GM18502 (cell line): ENCODE measurements at regions not wholly inside any gene's neighbourhood (a gene's known extent, or its start where the extent isn't known, plus 50 kb on each side); places are given as distances from the start of the nearest gene placed in this dataset.

Experiments used
- ATAC-seq: cut with Tn5 transposase; IDR thresholded peaks from one replicate; pipeline ENCODE4 v1.9.1; 2021; ENCODE audit warnings: mild to moderate bottlenecking; ENCODE audit not compliant: unreplicated experiment, poor library complexity

DNA sequence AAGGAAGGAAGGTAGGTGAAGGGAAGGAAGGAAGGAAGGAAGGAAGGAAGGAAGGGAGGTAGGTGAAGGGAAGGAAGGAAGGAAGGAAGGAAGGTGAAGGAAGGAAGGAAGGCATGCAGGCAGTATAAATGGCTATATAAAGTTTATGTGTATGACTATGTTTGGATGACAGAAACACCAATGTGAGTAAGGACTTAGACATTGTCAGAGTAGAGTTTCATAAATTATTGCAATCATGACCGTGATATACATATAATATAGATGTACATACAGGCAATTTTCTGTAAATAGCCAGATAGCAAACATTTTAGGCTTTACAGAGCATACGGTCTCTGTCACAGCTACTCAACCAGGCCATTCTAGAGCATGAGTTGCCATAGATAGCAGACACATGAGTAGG lies 133.8 kb upstream of the AKR1E2 start:
- ATAC-seq: no peak

DNA sequence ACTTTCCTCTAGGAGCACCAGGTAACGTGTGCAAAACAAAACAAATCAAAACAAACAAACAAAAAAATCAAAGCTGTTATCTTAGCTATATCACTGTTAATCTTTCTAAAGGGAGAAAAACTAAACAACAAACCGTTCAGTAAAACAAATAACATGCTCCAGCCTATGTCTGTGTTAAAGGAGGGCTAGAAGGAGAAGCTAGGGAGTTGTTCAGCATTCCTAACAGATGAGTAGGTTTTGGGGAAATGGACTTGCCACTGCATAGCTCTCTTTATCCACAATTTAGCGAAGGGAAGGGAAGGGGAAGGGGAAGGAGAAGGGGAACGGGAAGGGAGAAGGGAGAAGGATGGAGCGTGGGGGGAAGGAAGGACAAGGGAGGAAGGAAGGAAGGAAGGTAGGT lies 134.2 kb upstream of the AKR1E2 start:
- no peak for ATAC-seq

DNA sequence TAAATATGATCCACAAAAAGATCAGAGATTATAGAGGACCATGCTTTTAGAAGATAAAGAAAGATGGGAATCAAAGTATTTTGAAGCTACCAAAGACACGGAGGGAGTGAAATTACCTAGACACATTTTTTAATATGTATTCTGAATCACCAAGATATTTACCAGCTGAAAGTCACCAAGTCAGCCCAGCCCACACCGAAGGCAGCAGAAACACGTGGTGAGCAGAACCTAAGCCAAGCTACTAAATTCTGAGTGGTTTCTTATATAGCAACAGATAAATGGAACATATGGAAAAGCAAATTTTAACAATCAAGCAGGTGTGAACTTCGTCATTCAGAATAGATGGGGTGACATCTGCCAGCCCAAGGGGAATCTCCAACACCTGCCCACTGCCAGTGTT lies 134.7 kb upstream of the AKR1E2 start:
- ATAC-seq: no peak

DNA sequence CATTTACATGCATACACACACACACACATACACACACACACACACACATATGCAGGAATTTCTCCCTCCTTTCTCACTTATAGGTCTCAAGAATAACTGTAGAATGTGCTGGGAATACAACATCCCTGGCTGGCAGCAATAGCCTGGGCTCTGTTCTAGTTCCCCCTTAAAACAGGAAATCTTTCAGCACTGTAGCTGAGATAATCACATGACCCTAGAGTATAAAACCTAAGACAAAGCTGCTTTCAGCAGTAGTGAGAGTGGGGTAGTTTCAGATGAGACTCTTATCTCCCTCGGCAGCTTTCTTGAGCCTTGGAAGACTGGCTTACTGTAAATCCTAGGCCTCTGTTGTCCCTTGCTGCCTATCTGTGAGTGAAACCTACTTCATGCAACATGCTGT lies 137.4 kb upstream of the AKR1E2 start:
- ATAC-seq: no peak

DNA sequence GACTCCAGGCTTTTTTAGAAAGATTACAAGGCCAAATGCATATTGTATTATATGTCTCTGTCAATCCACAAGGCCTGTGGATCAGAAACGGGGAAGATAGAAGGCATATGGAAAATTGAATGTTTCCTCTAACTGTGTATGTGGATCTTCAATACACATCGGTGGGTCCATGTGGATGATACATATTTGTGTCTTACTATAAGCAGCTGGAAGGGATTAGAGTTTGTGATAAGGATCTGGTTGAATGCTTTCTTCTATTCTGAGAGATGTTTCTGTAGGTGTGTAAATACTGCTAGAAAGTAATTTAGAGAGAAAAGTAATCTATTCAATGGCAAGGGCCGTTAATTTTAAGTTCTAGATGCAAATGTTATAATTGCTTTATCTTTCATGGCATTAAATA lies 137.8 kb upstream of the AKR1E2 start:
- no peak for ATAC-seq

DNA sequence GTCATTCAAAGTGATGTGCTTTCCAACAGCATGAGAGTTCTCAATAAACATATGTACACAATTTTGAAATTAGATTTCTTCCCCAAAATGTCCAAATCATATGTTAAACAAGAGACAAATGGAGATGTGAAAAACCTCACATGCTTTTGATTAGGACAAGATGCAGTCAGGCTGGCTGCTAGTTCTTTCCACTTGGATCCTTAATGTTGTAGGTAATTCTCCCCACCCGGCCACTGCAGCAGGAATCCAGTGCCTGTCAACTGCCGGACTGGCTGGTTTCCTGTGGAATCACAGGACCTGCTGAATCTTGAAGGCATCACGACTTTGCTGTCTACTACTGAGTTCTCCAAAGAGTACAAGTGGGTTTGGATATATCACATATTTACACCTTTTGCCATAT lies 138.6 kb upstream of the AKR1E2 start:
- no peak for ATAC-seq

DNA sequence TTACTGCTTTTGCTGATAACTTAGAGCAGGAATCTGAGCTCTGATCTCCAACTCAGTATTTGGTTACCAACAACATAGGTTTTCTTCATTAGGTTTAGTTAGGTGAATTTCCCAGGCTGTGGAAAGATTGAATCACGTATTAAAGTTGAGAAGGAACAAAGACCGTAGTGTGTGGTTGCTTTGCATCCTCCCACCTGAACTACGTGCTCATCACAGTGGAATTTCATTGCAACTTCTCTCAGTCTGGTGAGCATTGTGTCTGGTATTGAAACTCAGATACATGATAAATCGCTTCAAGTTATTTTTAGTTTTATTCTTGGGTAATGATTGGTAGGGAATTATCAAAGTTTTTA lies 139.4 kb upstream of the AKR1E2 start:
- no peak for ATAC-seq

DNA sequence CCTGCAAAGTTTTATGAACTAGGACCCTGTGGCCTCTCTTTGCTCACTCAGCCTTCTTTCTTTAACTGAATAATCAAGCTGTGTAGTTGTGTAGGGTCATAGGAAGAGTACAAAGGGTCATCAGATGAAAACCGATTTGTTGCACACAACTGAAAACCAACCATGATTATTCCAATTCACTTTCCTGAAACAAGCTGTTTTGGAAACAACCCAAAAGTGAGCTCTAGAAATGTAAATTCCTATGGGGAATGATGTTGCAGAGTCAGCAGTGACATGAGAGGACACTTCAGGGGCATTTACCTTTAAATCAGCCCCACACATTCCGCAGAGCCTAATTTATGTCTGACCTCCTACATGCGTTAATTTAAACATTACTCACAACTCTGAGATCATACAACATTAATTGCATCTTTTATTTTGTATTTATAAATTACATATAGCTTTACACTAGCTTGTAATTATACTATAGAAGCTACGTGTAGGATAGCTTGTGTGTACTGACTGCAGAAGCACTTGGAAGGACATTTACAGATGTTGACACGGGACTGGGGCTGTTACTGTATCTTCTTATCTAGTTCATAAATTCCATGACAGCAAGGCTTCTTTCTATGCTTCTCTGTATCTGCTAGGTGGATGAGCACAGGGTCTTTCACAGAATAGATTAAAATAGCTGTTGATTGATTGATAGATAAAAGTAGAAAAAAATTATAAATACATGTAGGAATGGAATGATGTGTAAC lies 139.9 kb upstream of the AKR1E2 start:
- no peak for ATAC-seq

DNA sequence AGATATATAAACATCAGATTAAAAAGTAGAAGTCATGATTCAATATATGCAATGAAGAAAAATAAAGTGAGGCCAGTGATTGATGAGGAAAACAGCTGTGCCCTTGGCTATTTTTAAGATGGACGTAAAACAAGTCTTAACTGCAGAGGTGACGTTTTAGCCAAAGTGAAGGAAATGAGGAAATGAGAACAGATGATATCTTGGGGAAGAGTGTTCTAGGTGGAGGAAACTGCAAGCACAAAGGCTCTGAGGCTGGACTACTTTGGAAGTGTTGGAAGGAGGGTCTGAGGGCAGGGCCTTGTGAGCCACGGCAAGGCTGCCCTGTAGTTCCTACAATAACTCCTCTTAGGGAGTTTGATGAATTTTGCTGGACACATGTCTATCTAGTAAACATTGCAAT lies 140.5 kb upstream of the AKR1E2 start:
- ATAC-seq: no peak

DNA sequence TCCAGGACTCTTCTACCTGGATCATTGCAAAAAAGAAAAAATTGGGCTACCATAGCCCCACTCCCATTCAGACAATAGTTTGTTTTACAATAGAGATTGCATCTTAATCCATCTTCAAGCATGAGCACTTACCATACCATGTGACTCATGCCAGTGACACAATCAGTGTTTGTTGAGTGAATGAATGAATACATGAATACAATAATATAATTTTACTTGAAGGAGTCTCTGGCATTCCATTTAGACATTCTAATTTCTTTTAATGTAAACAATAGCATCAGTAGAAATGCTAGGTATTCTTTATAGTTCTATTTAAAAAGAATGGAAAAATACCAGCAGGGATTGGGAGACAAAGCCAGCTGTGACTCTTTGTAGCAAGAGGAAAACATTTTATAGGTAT lies 141.6 kb upstream of the AKR1E2 start:
- no peak for ATAC-seq

DNA sequence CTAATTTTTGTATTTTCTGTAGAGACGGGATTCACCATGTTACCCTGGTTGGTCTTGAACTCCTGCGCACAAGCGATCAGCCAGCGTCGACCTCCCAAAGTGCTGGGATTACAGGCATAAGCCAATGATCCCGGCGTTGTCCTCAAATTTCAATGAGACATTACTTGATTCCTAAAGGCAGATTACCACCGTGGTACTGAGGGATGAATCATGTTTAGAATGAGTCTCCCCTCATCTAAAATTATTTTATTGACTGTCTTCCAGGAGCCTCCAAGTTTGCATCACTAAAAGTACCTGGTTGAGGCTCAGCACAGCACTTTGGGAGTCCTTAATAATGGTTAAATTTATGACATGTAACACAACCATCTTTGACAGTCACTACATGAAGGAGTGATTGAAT lies 142.2 kb upstream of the AKR1E2 start:
- no peak for ATAC-seq

DNA sequence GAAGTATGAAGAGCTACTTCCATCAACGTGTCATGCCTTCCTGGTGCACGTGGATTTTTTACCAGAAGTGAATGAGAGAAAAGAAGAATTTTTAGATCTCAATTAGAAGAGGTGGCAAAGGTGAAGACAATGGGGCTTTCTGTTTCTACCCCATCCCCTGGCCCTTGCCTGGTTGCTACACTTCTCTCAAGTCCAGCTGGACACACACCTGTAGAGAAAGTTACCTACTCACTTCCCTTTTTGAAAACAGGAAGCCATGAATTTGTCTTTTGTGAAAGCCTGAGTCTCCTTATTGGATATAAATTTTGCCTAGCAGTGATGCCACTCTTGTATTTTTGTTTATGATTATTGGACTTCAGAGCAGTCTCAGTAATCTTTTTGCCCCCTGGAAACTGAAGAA lies 142.9 kb upstream of the AKR1E2 start:
- no peak for ATAC-seq

DNA sequence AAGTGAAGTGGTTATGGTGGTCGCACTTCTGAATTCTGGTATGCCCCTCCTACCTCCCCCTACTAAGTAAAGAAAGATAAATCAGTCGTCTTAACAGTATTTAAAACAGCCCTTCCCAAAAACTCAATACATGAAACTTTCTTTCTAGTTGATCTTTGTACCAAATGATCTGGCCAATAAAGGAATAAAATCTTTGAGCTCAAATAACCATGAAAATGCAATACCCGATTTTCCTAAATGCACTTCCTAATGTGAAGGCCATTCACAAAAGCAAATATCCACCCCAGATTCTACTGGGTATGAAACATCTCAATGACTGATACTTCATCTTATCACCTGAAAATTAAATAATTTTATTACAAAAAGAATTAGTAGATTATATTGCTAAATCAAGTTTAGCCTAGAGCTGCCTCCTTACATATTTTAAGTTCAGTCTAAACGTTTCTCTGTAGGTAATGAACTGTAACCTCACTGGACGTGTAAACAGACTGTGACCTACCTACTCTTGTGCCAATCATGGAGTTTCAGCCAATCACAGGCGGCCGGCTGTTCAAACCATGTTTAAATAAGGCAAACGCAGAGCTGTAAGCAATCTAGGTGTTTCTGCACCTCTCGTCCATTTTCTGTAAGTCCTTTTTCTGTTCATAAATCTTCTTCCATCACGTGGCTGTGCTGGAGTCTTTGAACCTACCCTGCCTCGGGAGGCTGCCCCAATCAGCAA lies 146.9 kb upstream of the AKR1E2 start:
- ATAC-seq: no peak

DNA sequence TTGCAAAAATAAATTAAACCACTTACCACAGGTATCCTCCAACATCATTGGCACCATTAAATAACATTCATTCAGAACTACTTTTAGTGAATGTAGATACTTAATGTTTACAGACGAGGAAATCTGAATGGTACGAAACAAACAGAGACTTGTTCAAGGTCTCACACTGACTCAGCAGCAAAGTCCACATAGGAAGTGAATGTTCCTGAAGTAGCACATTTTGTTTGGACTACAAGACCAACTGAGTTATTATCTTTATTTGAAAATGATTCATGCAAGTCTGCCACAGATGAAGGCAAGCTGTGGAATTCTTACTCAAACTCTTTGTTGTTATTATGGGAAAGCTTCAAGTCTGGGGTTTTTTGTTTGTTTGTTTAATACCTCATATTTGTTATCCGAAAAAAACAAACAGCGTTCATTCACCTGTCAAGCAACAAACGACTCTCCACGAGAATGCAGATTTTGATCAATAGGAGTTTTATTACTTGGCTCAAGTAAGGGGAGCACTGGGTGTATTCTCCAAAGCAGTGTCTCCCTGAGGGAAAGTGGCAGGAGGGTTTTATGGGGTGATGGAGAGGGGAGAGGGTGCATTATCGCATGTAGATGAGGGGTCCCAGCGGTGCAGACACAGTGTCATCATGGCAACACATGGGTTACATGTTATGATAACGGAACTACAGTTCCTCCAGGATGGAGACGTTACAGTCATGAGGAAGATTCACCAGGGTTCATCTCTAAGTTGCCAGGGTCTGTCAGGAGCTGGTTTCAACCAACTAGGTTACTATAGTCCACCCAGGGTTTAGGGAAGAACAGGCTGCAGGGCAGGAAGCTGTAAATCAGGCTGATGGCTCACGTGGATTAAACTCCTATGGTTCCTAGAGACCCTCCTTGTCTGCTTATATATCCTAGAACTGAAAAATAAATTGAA lies 147.7 kb upstream of the AKR1E2 start:
- ATAC-seq: no peak

DNA sequence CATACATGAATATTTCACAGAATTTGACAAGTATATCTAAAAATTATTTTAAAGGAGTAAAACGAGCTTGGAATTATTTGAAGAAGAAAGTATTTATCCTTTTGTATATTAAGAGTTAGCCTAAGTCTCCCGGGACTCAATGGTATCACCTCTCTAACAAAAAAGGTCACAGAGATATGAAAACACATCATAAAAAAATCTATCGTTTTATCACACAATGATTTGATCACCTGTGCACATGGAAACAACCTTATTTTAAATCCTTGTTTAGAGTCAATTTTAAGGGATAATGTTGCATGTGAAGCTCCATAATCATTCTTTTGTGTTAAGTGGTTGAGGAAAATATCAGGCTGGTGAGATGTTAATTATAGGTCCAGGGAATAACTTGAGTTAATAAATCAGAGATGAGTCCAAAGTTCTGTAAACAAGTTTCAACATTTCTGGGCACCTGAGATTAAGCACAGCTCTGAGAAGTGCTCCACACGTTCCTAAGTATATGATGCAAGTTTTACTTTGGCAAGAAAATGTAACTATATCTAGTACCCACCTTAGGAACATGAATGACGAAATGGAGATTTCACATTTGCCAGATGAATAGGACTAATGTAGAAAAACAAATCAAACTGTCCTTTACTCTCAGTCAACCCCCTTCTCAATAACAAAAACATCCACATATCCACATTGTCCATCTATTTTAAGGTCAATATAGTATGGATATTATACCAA lies 148.5 kb upstream of the AKR1E2 start:
- ATAC-seq: no peak

DNA sequence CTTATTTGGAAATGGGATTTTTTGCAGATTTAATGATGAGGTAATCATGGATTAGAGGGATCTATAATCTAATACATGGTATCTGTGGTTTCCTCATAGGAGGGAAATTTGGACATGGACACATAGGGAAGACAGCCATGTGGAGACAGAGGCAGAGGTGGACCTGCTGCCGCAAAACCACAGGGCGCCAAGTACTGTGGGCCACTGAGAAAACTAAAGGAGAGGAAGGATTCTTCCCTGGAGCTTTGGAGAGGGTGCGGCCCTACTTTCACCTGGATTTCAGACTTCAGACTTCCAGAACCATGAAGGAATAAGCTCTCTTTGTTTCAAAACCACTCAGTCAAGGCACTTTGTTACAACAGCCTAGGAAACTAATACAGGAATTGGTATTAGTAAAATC lies 149.4 kb upstream of the AKR1E2 start:
- ATAC-seq: no peak

DNA sequence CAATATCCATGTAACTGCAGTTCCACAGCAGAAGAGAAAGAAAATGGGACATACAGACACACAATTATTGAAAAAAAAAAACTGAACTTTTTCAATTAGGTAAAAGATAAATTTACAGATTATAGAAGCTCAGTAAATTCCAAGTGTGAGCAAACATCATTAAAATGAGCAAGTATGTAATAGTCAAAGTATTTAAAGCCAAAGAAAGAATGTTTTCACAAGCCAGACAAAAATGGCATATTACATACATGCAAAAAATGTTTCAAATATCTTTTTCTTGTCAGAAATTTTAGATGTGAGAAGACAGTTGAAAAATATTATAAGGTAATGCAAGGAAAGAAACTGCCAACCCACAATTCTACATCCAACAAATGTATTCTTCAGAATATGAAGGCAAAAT lies 150.2 kb upstream of the AKR1E2 start:
- ATAC-seq: no peak

DNA sequence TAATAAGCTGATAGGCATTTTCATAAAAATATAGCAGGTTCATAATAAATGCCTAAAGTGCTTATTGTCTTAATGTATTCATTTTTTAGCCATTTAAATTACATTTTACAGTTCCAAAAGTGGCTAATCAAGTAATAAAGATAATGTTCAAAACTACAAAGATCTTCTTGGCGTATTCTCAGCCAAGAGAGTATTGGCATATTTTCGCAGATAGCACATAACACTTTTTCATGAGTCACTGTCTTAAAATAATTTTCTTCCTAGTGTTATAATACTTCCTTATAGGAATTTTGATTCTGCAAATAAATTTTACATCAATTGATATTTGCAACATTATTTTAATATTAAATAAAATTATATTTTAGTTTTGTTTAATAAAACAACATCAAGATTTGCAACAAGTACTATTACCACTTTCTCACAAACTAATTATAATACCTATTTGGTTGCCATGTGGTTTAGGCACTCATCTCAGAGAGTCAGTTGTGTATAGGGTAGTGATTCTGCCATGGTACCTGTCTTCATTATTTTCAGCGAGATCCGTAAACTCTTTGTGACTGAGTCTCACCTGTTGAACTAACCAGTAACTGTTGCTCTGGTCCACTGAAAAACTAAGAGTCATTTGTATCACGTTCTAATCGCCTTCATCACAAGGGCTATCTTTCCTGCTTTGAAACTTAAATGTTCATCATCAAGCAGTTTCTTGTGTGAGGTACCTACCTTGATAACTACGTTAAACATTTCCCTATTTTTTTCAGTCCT lies 152.5 kb upstream of the AKR1E2 start:
- ATAC-seq: no peak

DNA sequence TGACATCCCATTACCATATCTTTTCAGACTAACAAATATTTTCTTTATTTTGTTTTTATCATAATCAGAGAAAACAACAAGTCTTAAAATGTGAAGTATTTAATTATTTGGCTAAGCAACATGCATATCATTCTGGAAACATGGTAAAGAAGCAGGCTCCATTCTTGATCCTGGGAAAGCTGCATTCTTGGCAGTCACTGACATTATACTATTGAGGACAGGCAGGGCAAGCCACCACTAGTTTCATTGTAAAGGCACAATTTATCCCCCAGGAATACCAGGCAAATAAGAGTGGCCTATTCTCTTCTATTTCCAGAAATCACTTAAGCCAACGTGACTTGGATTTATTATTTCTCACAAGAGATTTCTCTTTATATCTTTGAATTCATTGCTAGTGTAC lies 153.8 kb upstream of the AKR1E2 start:
- no peak for ATAC-seq
